T-helper 1 cell treated with Interleukin-12 subunit alpha and Interleukin-12 subunit beta and Interleukin-4 antibody, amounts not matched to agents 30 ng/mL and 1 ng/mL, for 36 hours (primary cell): ENCODE measurements at regions not wholly inside any gene's neighbourhood (a gene's known extent, or its start where the extent isn't known, plus 50 kb on each side); places are given as distances from the start of the nearest gene placed in this dataset.

ENCODE experiments used
- intact Hi-C: fragments of 100-400 bp; cut with micrococcal nuclease; formaldehyde crosslinking; loops from one replicate; pipeline ENCODE4 v1.15.1; 2024

- intact Hi-C loops = no loop called here
These were observed 300.4 kb downstream of the DTWD2 start for GRCh38 chr5:118687661-118688621.

DNA sequence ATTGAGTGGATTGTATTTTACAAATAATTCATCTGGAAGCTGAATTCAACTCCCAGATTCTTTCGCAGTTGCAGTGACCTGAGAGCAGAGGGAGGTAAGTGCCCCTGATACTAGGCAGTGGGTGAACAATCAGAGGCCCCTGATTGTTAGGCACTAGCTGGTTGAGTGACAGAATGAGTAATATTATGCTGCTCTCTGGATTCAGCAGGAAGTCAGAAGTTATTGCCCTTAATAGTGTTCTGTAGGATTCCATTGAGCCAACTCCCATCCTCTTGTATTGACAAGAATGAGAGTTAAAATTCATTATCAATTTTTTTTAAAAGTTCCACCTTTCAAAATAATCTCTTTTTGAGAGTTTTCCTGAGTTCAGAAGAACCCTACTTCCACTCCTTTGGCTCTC lies 301.2 kb downstream of the DTWD2 start:
- intact Hi-C loops = no loop called here

- intact Hi-C loops = no loop called here
These were observed 306.7 kb downstream of the DTWD2 start for GRCh38 chr5:118681655-118682054.

DNA sequence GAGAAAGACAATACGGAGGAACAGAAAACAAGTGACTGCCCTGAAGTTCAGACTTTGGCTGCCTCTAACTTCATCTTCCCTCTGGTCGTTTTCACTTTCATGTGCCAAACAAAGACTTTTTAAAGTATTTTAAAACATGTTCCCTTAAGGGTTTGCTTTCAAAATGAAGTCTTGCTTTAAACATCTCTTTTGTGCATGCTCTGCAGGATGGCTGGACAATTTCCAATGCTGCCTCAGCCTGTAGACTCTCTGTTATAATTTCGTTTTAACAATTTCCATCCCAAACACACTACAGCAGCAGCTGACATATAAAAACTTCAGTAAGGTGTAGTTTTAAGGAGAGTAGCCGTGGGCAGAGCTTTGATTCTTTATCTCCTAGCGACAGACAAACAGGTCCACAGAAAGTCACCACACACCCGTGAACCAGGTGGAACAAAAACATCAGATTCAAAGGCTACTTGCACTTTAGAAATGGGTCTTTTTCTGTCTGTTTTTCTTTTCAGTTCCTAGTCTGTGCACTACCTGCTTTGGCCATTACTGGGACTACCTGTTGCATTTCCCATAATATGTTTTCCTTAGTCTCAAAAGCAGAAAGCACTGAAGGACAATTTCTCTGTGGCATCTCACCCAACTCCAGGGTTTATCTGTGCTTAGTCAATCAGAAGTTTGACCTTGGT lies 308.9 kb downstream of the DTWD2 start:
- intact Hi-C loops = no loop called here

DNA sequence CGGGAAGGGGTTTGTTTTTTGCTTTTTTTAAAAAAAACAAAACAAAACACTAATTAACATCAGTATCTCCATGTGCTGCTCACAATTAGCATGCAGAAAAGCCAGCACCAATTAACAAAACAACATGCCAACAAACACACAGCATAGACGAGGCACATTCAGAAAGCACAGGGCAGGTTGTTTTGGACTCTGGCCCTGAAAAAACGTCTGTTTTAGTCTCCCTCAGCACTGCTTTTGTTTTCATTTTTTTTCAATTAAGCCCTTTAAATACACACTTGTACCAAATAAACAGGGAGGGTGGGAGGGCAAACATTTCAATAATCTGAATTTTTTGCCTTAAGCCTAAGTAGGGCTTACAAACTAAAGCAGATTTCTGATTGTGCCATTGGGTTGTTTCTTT lies 309.6 kb downstream of the DTWD2 start:
- intact Hi-C loops = no loop called here

GRCh38 chr5:118675247-118675646 lies 313.1 kb downstream of the DTWD2 start:
- intact Hi-C loops = no loop called here

DNA sequence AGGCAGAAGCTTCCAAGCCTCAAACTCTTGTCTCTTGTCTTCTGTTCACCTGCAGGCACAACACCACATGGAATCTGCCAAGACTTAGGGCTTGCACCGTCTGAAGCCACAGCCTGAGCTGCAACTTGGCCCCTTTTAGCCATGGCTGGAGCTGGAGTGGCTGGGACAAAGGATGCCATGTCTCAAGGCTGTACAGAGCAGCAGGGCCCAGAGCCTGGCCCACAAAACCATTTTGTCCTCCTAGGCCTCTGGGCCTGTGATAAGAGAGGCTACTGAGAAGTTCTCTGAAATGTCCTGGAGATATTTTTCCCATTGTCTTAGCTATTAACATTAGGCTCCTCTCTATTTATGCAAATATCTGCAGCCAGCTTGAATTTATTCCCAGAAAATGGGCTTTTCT lies 330.8 kb downstream of the DTWD2 start:
- intact Hi-C loops = no loop called here

DNA sequence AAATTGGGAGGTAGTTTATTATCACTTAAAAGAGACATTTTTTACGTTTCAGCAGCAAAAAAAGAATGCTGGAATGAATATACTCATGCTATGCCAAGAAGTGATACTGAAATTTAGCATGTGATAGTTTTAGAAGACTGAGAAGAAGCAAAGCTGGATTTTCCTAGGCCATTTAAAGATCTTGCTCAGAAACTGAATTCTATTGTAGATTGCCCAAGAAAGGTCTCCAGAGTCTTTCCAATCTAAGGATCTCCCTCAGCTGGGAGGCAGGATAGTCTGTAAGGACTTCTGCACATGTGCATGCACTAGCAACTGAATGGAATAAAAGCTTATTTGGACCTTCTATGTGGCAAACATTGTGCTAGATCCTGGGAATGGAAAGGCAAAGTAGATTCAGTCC lies 334.5 kb downstream of the DTWD2 start:
- intact Hi-C loops = no loop called here

GRCh38 chr5:118653183-118653582 lies 335.2 kb downstream of the DTWD2 start:
- intact Hi-C loops = no loop called here

DNA sequence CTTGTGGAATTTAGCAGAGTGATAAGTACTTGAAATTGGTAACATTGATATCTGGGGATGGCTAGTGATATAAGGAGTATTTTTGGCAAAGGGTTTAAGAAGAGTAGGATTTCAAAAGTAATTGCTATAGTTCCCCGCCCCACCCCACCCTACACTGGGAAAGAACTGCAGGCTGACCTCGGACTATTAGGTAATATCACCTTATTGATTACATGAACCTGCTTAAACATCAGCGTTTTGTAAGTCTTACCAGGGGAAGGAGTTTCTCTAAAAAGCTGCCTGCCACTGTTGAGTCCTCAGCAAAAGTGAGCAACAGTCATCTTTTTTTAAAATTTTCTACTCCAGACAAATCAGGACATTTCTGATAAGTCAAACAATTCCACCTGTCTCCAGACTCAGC lies 337.3 kb downstream of the DTWD2 start:
- intact Hi-C loops = no loop called here

DNA sequence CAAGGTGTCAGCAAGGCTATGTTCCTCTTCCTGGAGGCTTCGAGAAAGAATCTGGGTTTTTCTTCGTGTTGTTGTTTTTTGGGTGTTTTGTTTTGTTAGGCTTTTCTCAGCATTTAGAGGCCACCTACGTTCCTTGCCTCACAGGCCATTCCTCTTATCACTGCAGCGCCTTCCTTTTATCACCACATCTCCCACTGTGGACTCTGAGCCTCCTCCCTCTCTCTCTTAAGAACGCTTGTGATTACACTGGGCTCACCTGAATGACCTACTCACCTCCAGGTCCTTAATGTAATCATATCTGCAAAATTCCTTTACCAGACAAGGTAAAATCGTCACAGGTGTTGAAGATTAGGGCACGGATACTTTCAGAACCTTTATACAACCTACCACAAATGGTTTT lies 340.8 kb downstream of the DTWD2 start:
- intact Hi-C loops = no loop called here

DNA sequence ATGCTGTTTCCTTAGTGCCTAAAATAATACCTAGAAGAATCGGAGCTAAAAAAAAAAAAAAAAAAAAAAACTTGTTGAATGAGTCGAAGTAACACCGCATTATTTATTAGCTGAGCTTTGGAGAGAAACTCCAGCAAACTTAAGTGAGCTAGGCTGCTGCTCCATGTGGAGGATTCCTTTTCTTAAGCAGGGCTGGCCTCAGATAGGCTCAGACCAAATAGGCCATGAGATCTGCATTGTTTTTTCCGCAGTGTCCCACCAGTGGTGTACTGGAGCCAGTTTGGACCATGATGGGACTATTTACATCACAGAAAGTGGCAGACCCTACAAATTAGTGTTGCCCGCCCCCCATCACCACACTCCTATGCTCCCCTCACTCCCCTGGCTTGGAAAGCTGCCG lies 341.4 kb downstream of the DTWD2 start:
- intact Hi-C loops = no loop called here

DNA sequence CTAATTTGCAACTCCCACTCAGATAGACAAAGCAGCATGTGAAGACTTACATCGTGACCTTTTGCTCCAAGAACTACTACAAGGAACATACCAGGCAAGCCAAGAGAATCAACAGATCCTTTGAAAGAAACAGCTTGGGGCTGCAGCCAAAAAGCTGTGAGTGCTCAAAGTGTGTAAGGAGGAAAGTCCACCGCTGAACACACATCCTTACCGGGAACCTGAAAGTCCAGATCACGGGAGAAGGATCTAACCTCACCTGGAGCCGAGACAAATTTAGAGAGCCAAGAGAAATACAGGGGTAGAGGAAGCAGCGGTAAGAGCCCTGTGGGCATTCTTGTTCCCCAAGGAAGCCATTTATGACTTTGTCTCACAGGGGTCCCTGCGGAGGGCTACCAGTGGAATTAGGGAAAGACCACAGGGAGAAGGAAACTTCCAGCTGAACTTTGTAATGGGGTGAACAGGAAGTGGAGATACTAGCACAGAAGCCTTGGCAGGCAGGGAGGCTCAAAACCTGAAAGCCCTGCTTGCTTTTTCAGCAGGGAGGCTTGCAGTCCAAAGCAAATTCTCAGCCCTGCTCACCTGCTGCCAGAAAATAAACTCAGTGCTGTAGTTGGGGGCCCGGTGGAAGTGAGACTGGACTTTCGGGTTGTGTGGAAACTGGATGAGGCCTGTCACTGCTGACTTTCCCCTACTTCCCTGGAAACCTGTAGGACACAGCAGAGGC lies 350.2 kb downstream of the DTWD2 start:
- intact Hi-C loops = no loop called here

- intact Hi-C loops = no loop called here
These were observed 359.5 kb downstream of the DTWD2 start for GRCh38 chr5:118628660-118629354.

DNA sequence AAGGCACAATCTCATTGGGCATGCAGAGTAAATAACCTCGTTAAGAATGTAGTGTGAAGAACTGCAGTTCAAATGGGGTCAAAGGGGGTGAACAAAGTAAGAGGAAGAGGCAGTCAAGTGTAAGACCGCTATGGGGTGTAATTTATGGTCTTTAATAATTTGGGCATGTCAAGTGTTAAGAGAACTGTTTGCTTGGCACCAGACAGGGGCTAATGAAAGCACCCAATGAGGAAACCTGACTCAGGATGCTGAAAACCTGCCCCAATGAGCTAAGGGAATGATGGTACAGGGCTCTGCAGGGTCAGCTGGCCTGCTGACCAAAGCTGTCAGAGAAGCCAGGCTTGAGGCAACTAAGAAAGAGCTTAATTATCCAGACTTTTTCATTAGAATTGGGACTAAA lies 368.1 kb downstream of the DTWD2 start:
- intact Hi-C loops = no loop called here

GRCh38 chr5:118619823-118620222 lies 368.5 kb downstream of the DTWD2 start:
- intact Hi-C loops = no loop called here

GRCh38 chr5:118616281-118616680 lies 372.1 kb downstream of the DTWD2 start:
- intact Hi-C loops = no loop called here

GRCh38 chr5:118614731-118615456 lies 373.5 kb downstream of the DTWD2 start:
- intact Hi-C loops = no loop called here

DNA sequence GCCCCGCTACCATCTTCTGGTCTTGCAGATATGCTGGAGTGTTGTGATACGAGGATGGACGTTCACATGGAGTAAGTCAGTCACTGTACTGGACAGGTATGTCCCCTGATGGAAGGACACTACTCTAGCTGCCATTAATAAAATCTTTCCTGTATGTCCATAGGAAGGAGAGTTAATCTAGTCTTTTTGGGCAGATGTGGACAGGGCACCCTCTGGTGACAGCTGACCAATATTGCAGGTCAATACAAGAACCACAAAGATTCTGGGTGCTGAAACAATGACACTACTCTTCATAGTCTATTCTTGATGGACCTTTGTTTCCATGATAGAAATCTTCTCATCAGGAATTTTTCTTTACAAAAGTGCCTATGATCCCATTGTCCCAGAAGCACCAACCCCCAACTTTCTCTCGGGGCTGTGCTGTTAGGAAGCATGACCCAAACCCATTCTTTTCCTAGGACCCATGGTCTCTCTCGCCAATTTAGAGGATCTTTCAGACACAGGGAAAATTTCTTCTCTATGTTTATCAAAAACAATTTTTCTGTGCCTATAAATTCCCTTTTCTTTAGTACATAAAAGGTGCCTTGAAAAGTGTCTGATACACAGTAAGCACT lies 376.9 kb downstream of the DTWD2 start:
- intact Hi-C loops = no loop called here

- intact Hi-C loops = no loop called here
These were observed 381.4 kb downstream of the DTWD2 start for GRCh38 chr5:118606940-118607339.
